ENCODE measurements at regions not wholly inside any gene's neighbourhood (a gene's known extent, or its start where the extent isn't known, plus 50 kb on each side); places are given as distances from the start of the nearest gene placed in this dataset.

DNA sequence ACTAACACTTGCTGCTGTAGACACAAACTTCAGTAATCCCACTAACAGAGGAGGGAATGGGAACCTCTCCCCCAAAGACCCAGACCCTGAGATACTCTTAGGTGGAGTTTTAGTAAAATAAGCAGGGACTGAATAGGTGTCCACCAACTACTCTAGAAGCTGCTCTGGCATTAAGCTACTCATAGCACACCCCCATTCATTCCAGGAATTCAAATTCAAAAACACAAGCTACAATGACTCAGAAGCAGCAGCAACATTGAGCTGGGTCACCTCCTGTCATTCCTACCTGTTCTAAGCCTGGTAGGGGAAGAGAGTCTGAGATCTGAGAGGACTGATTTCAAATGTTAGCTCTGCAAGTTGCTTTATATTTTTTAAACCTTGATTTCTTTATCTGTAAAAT lies 135.4 kb upstream of the FRMPD4 start:
- DNase-seq (ENCODE audit: low read depth), result no peak
- TF ChIP-seq, protein P1, sequence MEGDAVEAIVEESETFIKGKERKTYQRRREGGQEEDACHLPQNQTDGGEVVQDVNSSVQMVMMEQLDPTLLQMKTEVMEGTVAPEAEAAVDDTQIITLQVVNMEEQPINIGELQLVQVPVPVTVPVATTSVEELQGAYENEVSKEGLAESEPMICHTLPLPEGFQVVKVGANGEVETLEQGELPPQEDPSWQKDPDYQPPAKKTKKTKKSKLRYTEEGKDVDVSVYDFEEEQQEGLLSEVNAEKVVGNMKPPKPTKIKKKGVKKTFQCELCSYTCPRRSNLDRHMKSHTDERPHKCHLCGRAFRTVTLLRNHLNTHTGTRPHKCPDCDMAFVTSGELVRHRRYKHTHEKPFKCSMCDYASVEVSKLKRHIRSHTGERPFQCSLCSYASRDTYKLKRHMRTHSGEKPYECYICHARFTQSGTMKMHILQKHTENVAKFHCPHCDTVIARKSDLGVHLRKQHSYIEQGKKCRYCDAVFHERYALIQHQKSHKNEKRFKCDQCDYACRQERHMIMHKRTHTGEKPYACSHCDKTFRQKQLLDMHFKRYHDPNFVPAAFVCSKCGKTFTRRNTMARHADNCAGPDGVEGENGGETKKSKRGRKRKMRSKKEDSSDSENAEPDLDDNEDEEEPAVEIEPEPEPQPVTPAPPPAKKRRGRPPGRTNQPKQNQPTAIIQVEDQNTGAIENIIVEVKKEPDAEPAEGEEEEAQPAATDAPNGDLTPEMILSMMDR (conservative IDR thresholded peaks at IDR 0.05; ENCODE audit: low read depth, low read length), result no peak
- no peak overlapping the region for H3K4me3 ChIP-seq (ENCODE audit: low read length)

DNA sequence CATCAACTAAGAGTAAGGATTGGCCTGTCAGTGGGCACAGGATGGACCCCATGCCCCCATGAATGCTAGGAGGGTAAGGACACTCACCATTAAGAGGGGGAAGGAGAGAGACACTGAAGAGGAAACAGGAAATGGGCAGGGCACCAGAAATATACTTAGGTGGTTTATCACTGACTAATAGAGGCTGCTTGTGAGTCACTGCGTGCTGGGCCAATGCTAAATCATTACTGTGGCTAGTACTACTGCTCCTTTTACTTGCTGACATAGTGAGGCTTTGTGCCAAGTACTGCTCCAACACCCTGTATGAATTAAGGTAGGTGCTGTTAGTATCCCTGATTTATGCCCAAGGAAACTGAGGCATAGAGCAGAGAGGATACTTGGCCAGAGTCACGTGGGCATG lies 130.4 kb upstream of the FRMPD4 start:
- TF ChIP-seq, protein P1 (conservative IDR thresholded peaks at IDR 0.05; ENCODE audit: low read depth, low read length), result no peak
- DNase-seq (ENCODE audit: low read depth), result peak; percentile 46
- no peak overlapping the region for H3K4me3 ChIP-seq (ENCODE audit: low read length)

DNA sequence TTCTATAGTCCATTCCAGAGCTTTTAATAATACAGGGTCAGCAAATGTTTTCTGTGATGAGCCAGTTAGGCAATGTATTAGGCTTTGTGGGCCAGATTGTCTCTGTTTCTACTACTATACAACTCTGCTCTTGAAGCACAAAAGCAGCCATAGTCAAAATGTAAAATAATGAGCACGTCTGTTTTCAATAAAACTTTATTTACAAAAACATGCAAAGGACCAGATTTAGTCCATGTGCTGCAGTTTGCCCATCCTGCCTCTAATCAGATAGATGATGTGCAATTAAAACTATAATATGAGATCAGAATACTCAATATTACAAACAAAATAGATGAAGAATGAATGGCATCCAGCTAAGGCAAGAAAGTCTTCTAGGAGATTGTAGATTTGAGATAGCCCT lies 127.8 kb upstream of the FRMPD4 start:
- TF ChIP-seq, protein P1 (conservative IDR thresholded peaks at IDR 0.05; ENCODE audit: low read depth, low read length), result no peak
- H3K4me3 ChIP-seq (ENCODE audit: low read length), result no peak overlapping the region
- no peak for DNase-seq (ENCODE audit: low read depth)

DNA sequence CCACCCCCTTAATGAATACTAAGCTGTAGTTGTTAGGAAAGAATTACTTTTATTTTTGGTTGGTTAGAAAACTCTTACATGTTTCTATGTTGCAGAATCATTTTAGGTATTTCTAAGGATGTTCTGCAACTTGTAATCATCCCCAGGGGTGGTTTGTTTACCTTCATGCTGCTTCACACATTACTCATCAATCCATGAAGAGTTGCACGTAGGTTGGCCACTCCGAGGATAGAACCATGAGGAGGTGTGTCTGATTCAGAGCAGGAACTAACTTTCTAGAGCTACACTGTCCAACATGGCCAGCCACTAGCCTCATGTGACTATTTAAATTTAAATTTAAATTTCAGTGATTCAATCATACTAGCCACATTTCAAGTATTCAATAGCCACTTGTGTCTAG lies 127.2 kb upstream of the FRMPD4 start:
- H3K4me3 ChIP-seq (ENCODE audit: low read length), result no peak overlapping the region
- DNase-seq (ENCODE audit: low read depth), result no peak
- TF ChIP-seq, protein P1 (conservative IDR thresholded peaks at IDR 0.05; ENCODE audit: low read depth, low read length), result no peak

DNA sequence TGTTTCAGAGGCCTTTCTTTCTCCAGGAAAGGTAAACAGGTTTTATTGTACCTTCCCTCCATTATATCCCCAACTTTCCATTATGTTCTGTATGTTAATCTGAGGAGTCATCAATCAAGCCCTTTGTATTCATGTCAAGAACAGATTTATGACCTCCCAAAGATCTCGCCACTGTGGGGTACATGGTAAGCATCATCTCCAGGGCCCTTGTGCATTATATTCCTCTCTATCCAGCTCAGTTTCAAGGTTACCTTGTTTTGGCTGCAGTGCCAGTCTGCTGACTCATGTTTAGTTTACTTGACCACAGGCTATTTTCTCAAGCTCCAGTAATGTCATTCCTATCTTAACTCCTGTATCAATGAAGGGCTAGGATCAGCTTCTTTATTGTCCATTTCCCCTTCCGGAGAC lies 125.1 kb upstream of the FRMPD4 start:
- no peak overlapping the region for H3K4me3 ChIP-seq (ENCODE audit: low read length)
- DNase-seq (ENCODE audit: low read depth), result no peak
- TF ChIP-seq, protein P1 (conservative IDR thresholded peaks at IDR 0.05; ENCODE audit: low read depth, low read length), result no peak

DNA sequence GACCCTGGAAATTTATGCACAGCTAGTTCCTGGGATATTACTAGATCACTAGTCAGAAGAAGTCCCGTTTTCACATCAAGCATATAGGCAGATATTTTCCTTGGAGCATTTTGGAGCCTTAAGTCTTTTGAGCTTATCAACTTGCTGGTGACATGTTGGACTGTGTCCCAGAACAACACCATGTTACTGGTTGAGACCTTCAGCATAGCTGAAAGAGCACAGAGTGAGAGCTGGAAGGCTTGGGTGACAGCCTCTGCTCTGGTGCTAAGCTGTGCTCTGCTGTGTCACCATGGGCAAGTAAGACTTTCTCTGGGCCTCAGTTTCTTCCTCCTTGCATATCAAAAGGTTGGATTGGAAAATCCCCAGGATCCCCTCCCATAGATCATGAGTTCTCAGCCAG lies 116.6 kb upstream of the FRMPD4 start:
- DNase-seq (ENCODE audit: low read depth), result peak; percentile 51
- H3K4me3 ChIP-seq (ENCODE audit: low read length), result no peak overlapping the region
- TF ChIP-seq, protein P1 (conservative IDR thresholded peaks at IDR 0.05; ENCODE audit: low read depth, low read length), result no peak

DNA sequence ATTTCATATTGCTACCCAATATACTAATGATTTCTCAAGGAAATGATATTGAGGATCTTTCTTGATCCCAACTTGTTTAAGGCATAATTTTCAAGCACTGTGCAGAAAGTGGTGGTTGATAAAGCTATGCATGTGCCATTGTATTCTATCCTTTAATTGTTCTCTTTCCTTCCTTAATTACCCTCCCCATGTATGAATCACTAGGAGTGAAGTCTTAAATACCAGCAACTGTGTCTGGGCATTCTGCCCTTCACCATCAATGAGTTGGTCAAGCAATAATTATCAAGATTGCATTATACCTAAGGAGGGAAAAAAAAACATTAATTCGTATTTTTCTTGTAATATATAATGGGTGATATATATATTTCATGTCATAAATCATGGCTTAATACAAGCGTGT lies 111.8 kb upstream of the FRMPD4 start:
- TF ChIP-seq, protein P1 (conservative IDR thresholded peaks at IDR 0.05; ENCODE audit: low read depth, low read length), result no peak
- DNase-seq (ENCODE audit: low read depth), result no peak
- H3K4me3 ChIP-seq (ENCODE audit: low read length), result no peak overlapping the region
